Stromal cell of bone marrow (primary cell): ENCODE measurements at regions not wholly inside any gene's neighbourhood (a gene's known extent, or its start where the extent isn't known, plus 50 kb on each side); places are given as distances from the start of the nearest gene placed in this dataset.
"Not testable (repeated sequence)": the region's sequence is repeated elsewhere in the genome, so short reads cannot be mapped to it uniquely, and the experiment has no call there.

Experiments
- DNase-seq: peaks from one replicate; pipeline ENCODE4 v3.0.0-alpha.2; 2012; ENCODE audit warnings: low read depth

GRCh38 chr10:123270221-123270620, 116.0 kb downstream of the BUB3 start:
- DNase-seq: peak; percentile 69

GRCh38 chr10:123270806-123271205, 116.6 kb downstream of the BUB3 start:
- DNase-seq: no peak

- no peak for DNase-seq
These were observed 118.0 kb downstream of the BUB3 start for GRCh38 chr10:123272171-123272570.

GRCh38 chr10:123274306-123275135, 120.3 kb downstream of the BUB3 start:
- no peak for DNase-seq

- DNase-seq: no peak
These were observed 120.9 kb downstream of the BUB3 start for GRCh38 chr10:123275136-123275564.

GRCh38 chr10:123278445-123278844, 124.2 kb downstream of the BUB3 start:
- DNase-seq: no peak

GRCh38 chr10:123283371-123283770, 129.2 kb downstream of the BUB3 start:
- not testable (repeated sequence) for DNase-seq

GRCh38 chr10:123284022-123284421, 129.8 kb downstream of the BUB3 start:
- DNase-seq: no peak

- no peak for DNase-seq
These were observed 133.5 kb downstream of the BUB3 start for GRCh38 chr10:123287594-123288247.

GRCh38 chr10:123289432-123289831, 135.2 kb downstream of the BUB3 start:
- DNase-seq: no peak

GRCh38 chr10:123294109-123294508, 139.9 kb downstream of the BUB3 start:
- DNase-seq: no peak

GRCh38 chr10:123294886-123295285, 140.7 kb downstream of the BUB3 start:
- no peak for DNase-seq

- no peak for DNase-seq
These were observed 141.4 kb downstream of the BUB3 start for GRCh38 chr10:123295644-123296043.

- DNase-seq: no peak
These were observed 143.0 kb downstream of the BUB3 start for GRCh38 chr10:123297175-123297574.

- DNase-seq: no peak
These were observed 144.4 kb downstream of the BUB3 start for GRCh38 chr10:123298583-123298982.

GRCh38 chr10:123299598-123299997, 145.4 kb downstream of the BUB3 start:
- no peak for DNase-seq

- peak; percentile 43 for DNase-seq
These were observed 147.1 kb downstream of the BUB3 start for GRCh38 chr10:123301077-123301857.

- no peak for DNase-seq
These were observed 149.6 kb downstream of the BUB3 start for GRCh38 chr10:123303581-123304337.

GRCh38 chr10:123305671-123306070, 151.5 kb downstream of the BUB3 start:
- no peak for DNase-seq

GRCh38 chr10:123306290-123306689, 152.1 kb downstream of the BUB3 start:
- no peak for DNase-seq

- DNase-seq: peak; percentile 29
These were observed 155.5 kb downstream of the BUB3 start for GRCh38 chr10:123309731-123310130.

- no peak for DNase-seq
These were observed 162.6 kb downstream of the BUB3 start for GRCh38 chr10:123316776-123317175.
